ENCODE measurements at regions not wholly inside any gene's neighbourhood (a gene's known extent, or its start where the extent isn't known, plus 50 kb on each side); places are given as distances from the start of the nearest gene placed in this dataset.

DNA sequence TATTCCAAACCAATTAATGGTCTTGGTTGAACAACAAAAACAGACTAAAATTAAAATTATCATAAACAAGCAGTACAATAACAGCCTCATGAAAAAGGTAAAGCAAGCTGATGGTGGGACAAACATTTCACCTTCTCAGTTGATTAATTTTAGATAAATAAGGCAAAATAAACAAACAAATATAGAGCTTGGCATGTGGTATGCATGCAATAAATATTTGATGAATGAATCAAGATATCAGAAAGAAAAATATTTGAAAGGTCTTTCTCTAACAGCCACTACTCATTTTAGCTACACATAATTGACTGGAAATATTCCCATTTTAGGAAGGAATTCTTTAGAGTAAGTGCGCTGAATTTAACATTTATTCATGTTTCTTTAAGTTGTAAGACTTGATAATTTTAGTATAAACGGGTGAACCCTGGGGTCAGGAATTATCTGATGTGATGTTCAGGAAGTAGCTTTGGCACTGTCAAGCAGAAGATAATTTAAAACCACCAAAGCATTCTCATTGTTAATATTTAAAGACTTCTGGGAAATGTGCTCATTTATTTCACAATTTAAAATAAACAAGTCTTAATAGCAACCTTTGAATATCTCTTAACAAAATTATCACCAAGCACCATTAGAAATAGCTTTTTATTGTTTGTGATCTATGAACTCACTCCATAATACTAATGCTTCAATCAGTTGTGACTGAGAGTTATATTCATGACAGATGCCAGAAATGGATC lies 372.3 kb upstream of the TGFBR2 start:
- Histone ChIP-seq H3K79me1 (ENCODE audit: low read depth in 1 of 2, low read length in 2 of 2) (no peaks in the 10 kb centered on the region), H3K4me3 (ENCODE audit: insufficient read depth, low read depth, low read length) (no peak overlapping the region), H3K36me3 (ENCODE audit: control insufficient read depth, insufficient read depth, low read length) (no peaks in the 10 kb centered on the region), H3K18ac (ENCODE audit: low read depth, low read length) (no peak overlapping the region; the same call in 1 of the 2 replicates), H3K4ac (ENCODE audit: low read depth, low read length) (no peak overlapping the region), H3K4me2 (ENCODE audit: low read depth, low read length) (no peak overlapping the region), H3K27me3 (ENCODE audit: control insufficient read depth, insufficient read depth, low read length) (no peaks in the 10 kb centered on the region), H3K9me1 (ENCODE audit: insufficient read depth, low read length) (no peaks in the 10 kb centered on the region), H3K56ac (ENCODE audit: extremely low read depth, insufficient read depth, low read length) (no peak overlapping the region), H2AK5ac (ENCODE audit: low read depth, low read length) (no peak overlapping the region), H2BK20ac (ENCODE audit: low read depth, low read length) (no peak overlapping the region), H3K4me1 (ENCODE audit: control insufficient read depth, insufficient read depth, low read length) (peaks cover 10% of the 10 kb centered on the region), H2BK15ac (ENCODE audit: low read depth, low read length) (no peak overlapping the region), H3K14ac (replicated peaks; ENCODE audit: low read depth, low read length) (no peak overlapping the region), H3K9ac (ENCODE audit: low read depth, low read length) (no peak overlapping the region), H2BK5ac (ENCODE audit: low read depth, low read length, poor library complexity, severe bottlenecking) (no peak overlapping the region), H4K20me1 (ENCODE audit: insufficient read depth, low read length) (no peaks in the 10 kb centered on the region), H2AFZ (replicated peaks; ENCODE audit: low read length, poor library complexity) (no peak overlapping the region), H2BK120ac (ENCODE audit: low read depth, low read length) (no peak overlapping the region), H4K8ac (ENCODE audit: low read depth in 2 of 2, low read length in 2 of 2) (no peak overlapping the region), H3K9me3 (ENCODE audit: control insufficient read depth, insufficient read depth, low read length) (no peaks in the 10 kb centered on the region), H3K27ac (ENCODE audit: insufficient read depth, low read length) (no peak overlapping the region), H2AK9ac (replicated peaks; ENCODE audit: low read depth, low read length, poor library complexity) (no peak overlapping the region), H3K23ac (ENCODE audit: low read depth, low read length) (no peak overlapping the region), H4K5ac (ENCODE audit: low read depth, low read length) (no peak overlapping the region), H4K91ac (ENCODE audit: insufficient read depth, low read depth, low read length) (no peak overlapping the region)
- intact Hi-C loops (cut with micrococcal nuclease) = no loop called here
- ATAC-seq (ENCODE audit: low read depth) (no peak), DNase-seq (no peak)
- dilution Hi-C loops (cut with HindIII; ENCODE audit: low sequenced_read_pairs, unreplicated experiment) = no loop called here
- CTCF ChIA-PET = no interaction called here
- in situ Hi-C loops (cut with MboI; ENCODE audit: low sequenced_read_pairs) = no loop called here
- WGBS, 2 experiments (ENCODE audit: extremely low coverage in 2 of 2, insufficient read length in 1 of 2) = no CpG with 5 or more reads among the region's 2 CpGs
- TF ChIP-seq MAZ (IDR thresholded peaks at IDR 0.05; ENCODE audit: borderline replicate concordance, low read depth, low read length) = no peak
- TF ChIP-seq RCOR1 (IDR thresholded peaks at IDR 0.05; ENCODE audit: insufficient replicate concordance, low read length) = no peak
- no peak for TF ChIP-seq ELK1 (IDR thresholded peaks at IDR 0.05; ENCODE audit: borderline replicate concordance, low read depth, low read length)
- no peak for TF ChIP-seq NFE2L2 (IDR thresholded peaks at IDR 0.05; ENCODE audit: low read depth, low read length)
- TF ChIP-seq MXI1 (IDR thresholded peaks at IDR 0.05; ENCODE audit: borderline replicate concordance, low read depth, low read length) = no peak
- TF ChIP-seq FOS (IDR thresholded peaks at IDR 0.05; ENCODE audit: low read depth, low read length) = no peak
- no peak for TF ChIP-seq USF2 (IDR thresholded peaks at IDR 0.05; ENCODE audit: low read depth, low read length)
- TF ChIP-seq RFX5 (IDR thresholded peaks at IDR 0.05; ENCODE audit: low read depth, low read length) = no peak
- no peak for TF ChIP-seq CHD1 (IDR thresholded peaks at IDR 0.05; ENCODE audit: low read depth, low read length)
- TF ChIP-seq SMC3 (IDR thresholded peaks at IDR 0.05; ENCODE audit: low read depth, low read length) = no peak
- no peak for TF ChIP-seq BHLHE40 (IDR thresholded peaks at IDR 0.05; ENCODE audit: low read depth, low read length)
- POLR2A ChIA-PET (ENCODE audit: unreplicated experiment) = no interaction called here
- no TSS peak for BruUV-seq (replicated peaks)

Data from IMR-90 (cell line).